ENCODE measurements at regions not wholly inside any gene's neighbourhood (a gene's known extent, or its start where the extent isn't known, plus 50 kb on each side); places are given as distances from the start of the nearest gene placed in this dataset.

DNA sequence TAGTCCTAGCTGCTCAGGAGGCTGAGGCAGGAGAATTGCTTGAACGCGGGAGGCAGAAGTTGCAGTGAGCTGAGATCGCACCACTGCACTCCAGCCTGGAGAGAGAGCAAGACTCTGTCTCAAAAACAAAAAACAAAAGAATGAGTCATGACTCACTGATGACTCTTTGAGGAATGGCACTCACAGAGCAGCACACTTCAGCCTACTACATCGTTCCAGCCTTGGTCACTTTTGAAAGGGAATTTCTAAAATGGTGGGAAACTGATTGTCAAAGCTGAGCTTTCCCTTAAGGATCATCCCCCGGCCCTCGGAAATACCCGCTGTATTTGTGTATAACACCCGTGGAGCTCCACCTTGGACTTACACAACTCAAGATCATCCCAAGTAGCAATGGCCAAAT is 217.3 kb upstream of the HS6ST1 start:
- DNase-seq (ENCODE audit: low read depth) = no peak
- TF ChIP-seq CTCF (conservative IDR thresholded peaks at IDR 0.05; ENCODE audit: low read depth, low read length) = no peak
- H3K4me3 ChIP-seq (ENCODE audit: low read depth, low read length) = no peak overlapping the region

GRCh38 chr2:128536925-128537620 is 218.4 kb upstream of the HS6ST1 start:
- no peak for TF ChIP-seq CTCF (conservative IDR thresholded peaks at IDR 0.05; ENCODE audit: low read depth, low read length)
- DNase-seq (ENCODE audit: low read depth) = no peak
- H3K4me3 ChIP-seq (ENCODE audit: low read depth, low read length) = no peak overlapping the region

GRCh38 chr2:128537646-128538045 is 219.0 kb upstream of the HS6ST1 start:
- no peak for TF ChIP-seq CTCF (conservative IDR thresholded peaks at IDR 0.05; ENCODE audit: low read depth, low read length)
- no peak for DNase-seq (ENCODE audit: low read depth)
- no peak overlapping the region for H3K4me3 ChIP-seq (ENCODE audit: low read depth, low read length)

GRCh38 chr2:128538396-128538795 is 219.7 kb upstream of the HS6ST1 start:
- H3K4me3 ChIP-seq (ENCODE audit: low read depth, low read length) = no peak overlapping the region
- TF ChIP-seq CTCF (conservative IDR thresholded peaks at IDR 0.05; ENCODE audit: low read depth, low read length) = no peak
- DNase-seq (ENCODE audit: low read depth) = no peak

DNA sequence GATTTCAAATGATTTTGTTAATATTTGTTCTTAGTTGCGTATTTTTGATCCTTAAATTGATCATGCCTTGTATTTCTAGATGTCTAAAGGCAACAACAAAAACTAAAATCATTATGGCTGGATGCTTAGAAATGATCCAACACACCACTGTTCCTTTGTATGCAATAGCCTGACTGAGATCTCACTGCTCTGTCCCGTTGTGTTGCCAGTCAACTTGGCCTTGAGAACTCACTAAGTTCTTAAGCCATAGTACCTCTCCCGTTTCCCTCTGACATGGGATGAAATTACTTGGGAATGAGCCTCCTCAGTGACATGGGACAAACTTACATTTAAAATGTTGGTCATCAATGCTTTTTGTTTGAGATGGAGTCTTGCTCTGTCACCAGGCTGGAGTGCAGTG is 222.0 kb upstream of the HS6ST1 start:
- H3K4me3 ChIP-seq (ENCODE audit: low read depth, low read length) = no peak overlapping the region
- no peak for DNase-seq (ENCODE audit: low read depth)
- no peak for TF ChIP-seq CTCF (conservative IDR thresholded peaks at IDR 0.05; ENCODE audit: low read depth, low read length)

- no peak for TF ChIP-seq CTCF (conservative IDR thresholded peaks at IDR 0.05; ENCODE audit: low read depth, low read length)
- H3K4me3 ChIP-seq (ENCODE audit: low read depth, low read length) = no peak overlapping the region
- DNase-seq (ENCODE audit: low read depth) = no peak
Measured at GRCh38 chr2:128541448-128541847, 222.8 kb upstream of the HS6ST1 start.

- no peak for TF ChIP-seq CTCF (conservative IDR thresholded peaks at IDR 0.05; ENCODE audit: low read depth, low read length)
- no peak overlapping the region for H3K4me3 ChIP-seq (ENCODE audit: low read depth, low read length)
Measured at GRCh38 chr2:128543036-128543435, 224.4 kb upstream of the HS6ST1 start.

More at GRCh38 chr2:128543036-128543435, 224.4 kb upstream of the HS6ST1 start:
- no peak for DNase-seq (ENCODE audit: low read depth)
